Ovary (tissue), 7 donors: ENCODE measurements at regions not wholly inside any gene's neighbourhood (a gene's known extent, or its start where the extent isn't known, plus 50 kb on each side); places are given as distances from the start of the nearest gene placed in this dataset.

Experiments used
- DNase-seq, 5 donors: peaks; one replicate each; pipeline ENCODE4 v3.0.0-alpha.2; 2019 to 2020
- H3K27ac ChIP-seq, 2 donors: fragments of 200-600 bp; one replicate each; pipeline versions ENCODE4 v1.5.1 to v1.8.0; 2019 to 2022
- H3K27me3 ChIP-seq: fragments of 200-600 bp; one replicate; pipeline ENCODE4 v1.8.0; 2022
- H3K36me3 ChIP-seq: fragments of 200-600 bp; sonication (generic); one replicate; pipeline ENCODE4 v1.5.1; 2019
- H3K4me1 ChIP-seq: one replicate; pipeline ENCODE4 v1.8.1; 2013; ENCODE audit warnings: mild to moderate bottlenecking, moderate library complexity; ENCODE audit not compliant: insufficient read depth
- H3K4me3 ChIP-seq: fragments of 200-600 bp; sonication (generic); one replicate; pipeline ENCODE4 v1.5.1; 2017
- H3K9me3 ChIP-seq, 2 donors: fragments of 200-600 bp in 1 of 2; sonication (generic) in 1 of 2; one replicate each; pipeline versions ENCODE4 v1.5.1 to v1.8.1; 2013 to 2019; ENCODE audit warnings: mild to moderate bottlenecking in 1 of 2, moderate library complexity in 1 of 2
- CTCF ChIP-seq, 3 donors: fragments of 450-650 bp in 2 of 3; fragments of 200-600 bp in 1 of 3; IDR thresholded peaks; one replicate each; pipeline versions ENCODE4 v1.5.1 to v1.8.0; 2016 to 2022; ENCODE audit warnings: antibody characterized with exemption in 3 of 3, mild to moderate bottlenecking in 1 of 3
- EP300 ChIP-seq: sonication (generic); formaldehyde crosslinking; IDR thresholded peaks from one replicate; pipeline ENCODE4 v1.6.1; 2017; ENCODE audit warnings: antibody characterized with exemption
- POLR2A ChIP-seq: fragments of 450-650 bp; IDR thresholded peaks from one replicate; pipeline ENCODE4 v1.6.1; 2017; ENCODE audit warnings: antibody characterized with exemption, mild to moderate bottlenecking, moderate library complexity
- WGBS, 3 donors: extraction: QIAGEN DNeasy Blood & Tissue Kit in 1 of 3; methylation state at CpG; one replicate each; pipeline versions ENCODE4 v1.1.5 to v1.1.7; 2013 to 2017; 5-methylcytosine and 5-hydroxymethylcytosine counted together
- intact Hi-C, 4 donors: fragments of 100-400 bp; cut with DNase I; formaldehyde crosslinking; loops; one replicate each; pipeline versions ENCODE4 v1.11.0 to v1.15.1; 2022 to 2023
- donor health status: DM: no; HTN: no; CAD: no; lungs with moderate emphysema.
- donor health status: DM: no; HTN: no; CAD: no.
- donor health status: Bipolar disorder and iron deficiency.
- donor health status: DM: no; HTN: no; CAD: no.
- donor health status: DM: yes; HTN: yes; CAD: no.

- intact Hi-C loops = no loop called here
- 70 to 81% (median 78%) methylated on average over 9 of the region's 9 CpGs for WGBS, 3 donors
These were observed 220.2 kb upstream of the CSF3R start for GRCh38 chr1:36702963-36703362.

GRCh38 chr1:36699113-36699911 lies 216.6 kb upstream of the CSF3R start:
- no peaks in the 10 kb centered on the region for H3K27me3 ChIP-seq
- no peak for DNase-seq
- no peak overlapping the region for H3K4me3 ChIP-seq
- H3K27ac ChIP-seq = no peak overlapping the region
- no peak for TF ChIP-seq EP300
- TF ChIP-seq POLR2A = no peak
- TF ChIP-seq CTCF (IDR thresholded peaks at IDR 0.05) = no peak
- H3K9me3 ChIP-seq = no peaks in the 10 kb centered on the region
- WGBS, 3 donors = 25 to 31% (median 26%) methylated on average over 10 of the region's 10 CpGs
- no peaks in the 10 kb centered on the region for H3K4me1 ChIP-seq
- intact Hi-C loops = no loop called here
- H3K36me3 ChIP-seq = no peaks in the 10 kb centered on the region

More at GRCh38 chr1:36702963-36703362, 220.2 kb upstream of the CSF3R start:
- no peaks in the 10 kb centered on the region for H3K9me3 ChIP-seq
- no peaks in the 10 kb centered on the region for H3K36me3 ChIP-seq
- no peaks in the 10 kb centered on the region for H3K27me3 ChIP-seq
- no peak for DNase-seq
- H3K4me3 ChIP-seq = no peak overlapping the region
- H3K27ac ChIP-seq = no peak overlapping the region
- no peaks in the 10 kb centered on the region for H3K4me1 ChIP-seq
- TF ChIP-seq POLR2A (no peak), EP300 (no peak), CTCF (IDR thresholded peaks at IDR 0.05) (no peak)

- 38 to 56% (median 55%) methylated on average over 4 of the region's 4 CpGs for WGBS, 3 donors
- Histone ChIP-seq H3K36me3 (no peaks in the 10 kb centered on the region), H3K9me3 (no peaks in the 10 kb centered on the region), H3K27me3 (no peaks in the 10 kb centered on the region), H3K4me3 (no peak overlapping the region), H3K27ac (no peak overlapping the region), H3K4me1 (no peaks in the 10 kb centered on the region)
- TF ChIP-seq CTCF (IDR thresholded peaks at IDR 0.05) = no peak
- intact Hi-C loops = loop anchor here in 1 of 4 donors (2.0 kb wide), 1 partner anchor 27 kb away; no protein-coding TSS in a partner anchor
- DNase-seq = no peak
These were observed 215.3 kb upstream of the CSF3R start for GRCh38 chr1:36697836-36698605.

- TF ChIP-seq CTCF (IDR thresholded peaks at IDR 0.05) (no peak), EP300 (no peak), POLR2A (no peak)
- H3K9me3 ChIP-seq = no peaks in the 10 kb centered on the region
- H3K27me3 ChIP-seq = no peaks in the 10 kb centered on the region
- no peak overlapping the region for H3K27ac ChIP-seq
- intact Hi-C loops = loop anchor here in 1 of 4 donors (2.0 kb wide), 1 partner anchor 28 kb away; no protein-coding TSS in a partner anchor
- no peak overlapping the region for H3K4me3 ChIP-seq
- DNase-seq = no peak
- no peaks in the 10 kb centered on the region for H3K4me1 ChIP-seq
- 62 to 79% (median 65%) methylated on average over 6 of the region's 6 CpGs for WGBS, 3 donors
- H3K36me3 ChIP-seq = no peaks in the 10 kb centered on the region
These were observed 213.7 kb upstream of the CSF3R start for GRCh38 chr1:36696261-36696940.
